GM21529 (cell line): ENCODE measurements at regions not wholly inside any gene's neighbourhood (a gene's known extent, or its start where the extent isn't known, plus 50 kb on each side); places are given as distances from the start of the nearest gene placed in this dataset.
A peak's percentile ranks its signal among the peaks of the same experiment; 100 is the strongest.
"Not testable (repeated sequence)": the region's sequence is repeated elsewhere in the genome, so short reads cannot be mapped to it uniquely, and the experiment has no call there.

ENCODE experiments used
- ATAC-seq: cut with Tn5 transposase; IDR thresholded peaks from one replicate; pipeline ENCODE4 v1.9.1; 2021; ENCODE audit not compliant: unreplicated experiment

- no peak for ATAC-seq
Observed at GRCh38 chr3:3468596-3468995, 289.1 kb upstream of the CRBN start.

- no peak for ATAC-seq
Observed at GRCh38 chr3:3464131-3464530, 284.6 kb upstream of the CRBN start.

GRCh38 chr3:3461317-3461716 is 281.8 kb upstream of the CRBN start:
- ATAC-seq, result no peak

GRCh38 chr3:3448468-3448867 is 269.0 kb upstream of the CRBN start:
- no peak for ATAC-seq

- no peak for ATAC-seq
Observed at GRCh38 chr3:3447641-3448040, 268.1 kb upstream of the CRBN start.

- no peak for ATAC-seq
Observed at GRCh38 chr3:3446251-3446650, 266.8 kb upstream of the CRBN start.

GRCh38 chr3:3443482-3443881 is 264.0 kb upstream of the CRBN start:
- no peak for ATAC-seq

GRCh38 chr3:3433711-3434110 is 254.2 kb upstream of the CRBN start:
- no peak for ATAC-seq

GRCh38 chr3:3429841-3430240 is 250.3 kb upstream of the CRBN start:
- ATAC-seq, result no peak

- not testable (repeated sequence) for ATAC-seq
Observed at GRCh38 chr3:3407707-3408106, 228.2 kb upstream of the CRBN start.

- ATAC-seq, result no peak
Observed at GRCh38 chr3:3405131-3405530, 225.6 kb upstream of the CRBN start.

GRCh38 chr3:3403700-3404099 is 224.2 kb upstream of the CRBN start:
- no peak for ATAC-seq

GRCh38 chr3:3392946-3393345 is 213.5 kb upstream of the CRBN start:
- no peak for ATAC-seq

GRCh38 chr3:3383461-3383860 is 204.0 kb upstream of the CRBN start:
- ATAC-seq, result no peak

- ATAC-seq, result no peak
Observed at GRCh38 chr3:3372210-3372777, 192.8 kb upstream of the CRBN start.

GRCh38 chr3:3368306-3368705 is 188.8 kb upstream of the CRBN start:
- ATAC-seq, result no peak

- no peak for ATAC-seq
Observed at GRCh38 chr3:3366386-3366785, 186.9 kb upstream of the CRBN start.

- ATAC-seq, result no peak
Observed at GRCh38 chr3:3365716-3366115, 186.2 kb upstream of the CRBN start.

- no peak for ATAC-seq
Observed at GRCh38 chr3:3356846-3357245, 177.4 kb upstream of the CRBN start.

- no peak for ATAC-seq
Observed at GRCh38 chr3:3355442-3355841, 176.0 kb upstream of the CRBN start.

- peak; percentile 85 for ATAC-seq
Observed at GRCh38 chr3:3353153-3353552, 173.7 kb upstream of the CRBN start.

- ATAC-seq, result no peak
Observed at GRCh38 chr3:3351226-3351625, 171.7 kb upstream of the CRBN start.

GRCh38 chr3:3347056-3347455 is 167.6 kb upstream of the CRBN start:
- ATAC-seq, result not testable (repeated sequence)

GRCh38 chr3:3346556-3346955 is 167.1 kb upstream of the CRBN start:
- ATAC-seq, result no peak
